Gastroesophageal sphincter (tissue), 4 donors: ENCODE measurements at regions not wholly inside any gene's neighbourhood (a gene's known extent, or its start where the extent isn't known, plus 50 kb on each side); places are given as distances from the start of the nearest gene placed in this dataset.

Experiments
- ATAC-seq: fragments of 150-250 bp; one replicate; pipeline ENCODE4 v1.9.1; 2016; ENCODE audit warnings: mild to moderate bottlenecking, moderate library complexity
- H3K27ac ChIP-seq, 4 donors: fragments of 200-600 bp; sonication (generic) in 3 of 4; 1 replicate in 3 of 4; 2 replicates in 1 of 4; pipeline ENCODE4 v1.5.1; 2016 to 2019
- H3K27me3 ChIP-seq: fragments of 200-600 bp; sonication (generic); one replicate; pipeline ENCODE4 v1.5.1; 2019
- H3K36me3 ChIP-seq, 2 donors: fragments of 200-600 bp; sonication (generic); one replicate each; pipeline ENCODE4 v1.5.1; 2019; ENCODE audit warnings: control low read depth in 1 of 2
- H3K4me1 ChIP-seq, 3 donors: fragments of 200-600 bp; sonication (generic); 1 replicate in 2 of 3; 2 replicates in 1 of 3; pipeline ENCODE4 v1.5.1; 2016 to 2019; ENCODE audit warnings: control low read depth in 2 of 3
- H3K4me3 ChIP-seq, 2 donors: fragments of 200-600 bp; sonication (generic); one replicate each; pipeline ENCODE4 v1.5.1; 2019; ENCODE audit warnings: mild to moderate bottlenecking in 1 of 2, moderate library complexity in 1 of 2
- H3K9me3 ChIP-seq, 3 donors: fragments of 200-600 bp; sonication (generic); one replicate each; pipeline ENCODE4 v1.5.1; 2017 to 2019; ENCODE audit warnings: control low read depth in 2 of 3
- CTCF ChIP-seq, 4 experiments: fragments of 200-600 bp in 2 of 4; fragments of 450-650 bp in 2 of 4; sonication (generic) in 1 of 4; IDR thresholded peaks; one replicate each; pipeline ENCODE4 v1.5.1; 2017 to 2019; ENCODE audit warnings: antibody characterized with exemption in 4 of 4, mild to moderate bottlenecking in 2 of 4, moderate library complexity in 2 of 4
- EP300 ChIP-seq: sonication (generic); formaldehyde crosslinking; IDR thresholded peaks from one replicate; pipeline ENCODE4 v1.6.1; 2017; ENCODE audit warnings: antibody characterized with exemption, mild to moderate bottlenecking
- POLR2A ChIP-seq, 2 donors: fragments of 450-650 bp; IDR thresholded peaks; one replicate each; pipeline ENCODE4 v1.6.1; 2017; ENCODE audit warnings: antibody characterized with exemption in 2 of 2, mild to moderate bottlenecking in 2 of 2, moderate library complexity in 1 of 2
- POLR2AphosphoS5 ChIP-seq: sonication (generic); formaldehyde crosslinking; IDR thresholded peaks from one replicate; pipeline ENCODE4 v1.6.1; 2017; ENCODE audit warnings: antibody characterized with exemption
- WGBS, 2 donors: methylation state at CpG; one replicate each; pipeline ENCODE4 v1.1.5; 2018; ENCODE audit warnings: low coverage in 1 of 2; 5-methylcytosine and 5-hydroxymethylcytosine counted together

- no peaks in the 10 kb centered on the region for H3K27me3 ChIP-seq
- TF ChIP-seq CTCF (IDR thresholded peaks at IDR 0.05) = no peak
- no peak for TF ChIP-seq EP300
- TF ChIP-seq POLR2AphosphoS5 = no peak
- no peak for TF ChIP-seq POLR2A (IDR thresholded peaks at IDR 0.05)
- H3K36me3 ChIP-seq = no peaks in the 10 kb centered on the region
- no peak for ATAC-seq
- no peak overlapping the region for H3K27ac ChIP-seq
- H3K4me3 ChIP-seq = no peak overlapping the region
- no peaks in the 10 kb centered on the region for H3K4me1 ChIP-seq
- 100% methylated on average over 1 of the region's 1 CpG; no CpG with 5 or more reads in 1 of the 2 donors for WGBS, 2 donors
- H3K9me3 ChIP-seq = peaks cover 0 to 11% (median 0%) of the 10 kb centered on the region in 3 donors
Measured at GRCh38 chr12:47396902-47397663, 308.7 kb downstream of the RPAP3 start.

- no peak for TF ChIP-seq EP300
- TF ChIP-seq CTCF (IDR thresholded peaks at IDR 0.05) = no peak
- TF ChIP-seq POLR2AphosphoS5 = no peak
- no peak for TF ChIP-seq POLR2A (IDR thresholded peaks at IDR 0.05)
- WGBS, 2 donors = 73 to 88% methylated on average over 3 to 4 of the region's 4 CpGs
- Histone ChIP-seq H3K27ac (no peak overlapping the region), H3K9me3 (peaks cover 0 to 11% (median 0%) of the 10 kb centered on the region in 3 donors), H3K27me3 (no peaks in the 10 kb centered on the region), H3K36me3 (no peaks in the 10 kb centered on the region), H3K4me3 (no peak overlapping the region), H3K4me1 (no peaks in the 10 kb centered on the region)
- ATAC-seq = no peak
Measured at GRCh38 chr12:47394070-47394469, 311.8 kb downstream of the RPAP3 start.

GRCh38 chr12:47393403-47393790 is 312.4 kb downstream of the RPAP3 start:
- no peaks in the 10 kb centered on the region for H3K36me3 ChIP-seq

GRCh38 chr12:47391566-47391965 is 311.8 kb upstream of the AMIGO2 start:
- TF ChIP-seq POLR2AphosphoS5 (no peak), POLR2A (IDR thresholded peaks at IDR 0.05) (no peak), EP300 (no peak), CTCF (IDR thresholded peaks at IDR 0.05) (no peak)
- Histone ChIP-seq H3K4me1 (no peaks in the 10 kb centered on the region), H3K27ac (no peak overlapping the region), H3K27me3 (no peaks in the 10 kb centered on the region), H3K4me3 (no peak overlapping the region), H3K9me3 (no peaks in the 10 kb centered on the region), H3K36me3 (no peaks in the 10 kb centered on the region)
- 94% methylated on average over 5 of the region's 7 CpGs; no CpG with 5 or more reads in 1 of the 2 donors for WGBS, 2 donors
- no peak for ATAC-seq

More at GRCh38 chr12:47393403-47393790, 312.4 kb downstream of the RPAP3 start:
- H3K27ac ChIP-seq = no peak overlapping the region
- peaks cover 0 to 11% (median 0%) of the 10 kb centered on the region in 3 donors for H3K9me3 ChIP-seq
- 43 to 46% methylated on average over 4 of the region's 4 CpGs for WGBS, 2 donors
- no peaks in the 10 kb centered on the region for H3K4me1 ChIP-seq
- H3K27me3 ChIP-seq = no peaks in the 10 kb centered on the region
- no peak for ATAC-seq
- H3K4me3 ChIP-seq = no peak overlapping the region
- TF ChIP-seq CTCF (IDR thresholded peaks at IDR 0.05) = no peak

GRCh38 chr12:47388712-47389111 is 309.0 kb upstream of the AMIGO2 start:
- ATAC-seq = no peak
- no peak for TF ChIP-seq EP300
- TF ChIP-seq POLR2AphosphoS5 = no peak
- TF ChIP-seq POLR2A (IDR thresholded peaks at IDR 0.05) = no peak
- no peak for TF ChIP-seq CTCF (IDR thresholded peaks at IDR 0.05)
- no peak overlapping the region for H3K27ac ChIP-seq
- no peaks in the 10 kb centered on the region for H3K36me3 ChIP-seq
- H3K9me3 ChIP-seq = no peaks in the 10 kb centered on the region
- H3K4me1 ChIP-seq = peaks cover 0 to 5% (median 0%) of the 10 kb centered on the region in 3 donors
- 60% methylated on average over 1 of the region's 7 CpGs; no CpG with 5 or more reads in 1 of the 2 donors for WGBS, 2 donors
- no peaks in the 10 kb centered on the region for H3K27me3 ChIP-seq
- H3K4me3 ChIP-seq = no peak overlapping the region
